ENCODE measurements at regions not wholly inside any gene's neighbourhood (a gene's known extent, or its start where the extent isn't known, plus 50 kb on each side); places are given as distances from the start of the nearest gene placed in this dataset.

GRCh38 chr5:35338157-35338453 lies 107.8 kb upstream of the PRLR start:
- Mint-ChIP-seq H3K4me3 (no peak overlapping the region), H3K27me3 (ENCODE audit: insufficient read depth) (no peaks in the 10 kb centered on the region), H3K4me1 (ENCODE audit: low read depth) (no peaks in the 10 kb centered on the region), H3K36me3 (ENCODE audit: low read depth) (no peaks in the 10 kb centered on the region), H3K27ac (no peak overlapping the region), H3K9me3 (no peaks in the 10 kb centered on the region)
- intact Hi-C loops (cut with micrococcal nuclease), result no loop called here
- DNase-seq (ENCODE audit: low spot score), result no peak

GRCh38 chr5:35337340-35338156 lies 107.3 kb upstream of the PRLR start:
- no peaks in the 10 kb centered on the region for H3K27me3 Mint-ChIP-seq (ENCODE audit: insufficient read depth)
- H3K9me3 Mint-ChIP-seq, result no peaks in the 10 kb centered on the region
- H3K4me1 Mint-ChIP-seq (ENCODE audit: low read depth), result no peaks in the 10 kb centered on the region
- H3K36me3 Mint-ChIP-seq (ENCODE audit: low read depth), result no peaks in the 10 kb centered on the region
- DNase-seq (ENCODE audit: low spot score), result no peak
- H3K4me3 Mint-ChIP-seq, result no peak overlapping the region
- intact Hi-C loops (cut with micrococcal nuclease), result no loop called here
- H3K27ac Mint-ChIP-seq, result no peak overlapping the region

DNA sequence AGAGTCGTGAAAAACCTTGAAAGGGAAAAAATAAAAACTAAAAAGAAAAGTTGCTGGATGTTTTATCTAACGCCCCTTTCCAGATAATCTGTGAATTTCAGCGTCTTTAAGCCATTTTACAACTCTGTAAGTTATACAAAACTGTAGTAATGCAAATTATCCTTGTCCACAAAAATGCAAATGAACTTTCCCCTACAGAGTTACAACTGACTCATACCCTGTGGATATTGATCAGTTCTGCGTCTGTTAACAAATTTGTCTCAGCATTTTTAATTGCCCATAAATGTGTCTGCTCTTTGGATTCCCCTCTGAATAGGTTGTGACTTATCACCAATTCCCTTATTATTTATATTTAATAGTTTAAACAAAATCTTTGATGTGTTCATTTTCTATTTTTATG lies 105.9 kb upstream of the PRLR start:
- Mint-ChIP-seq H3K27ac (no peak overlapping the region), H3K36me3 (ENCODE audit: low read depth) (no peaks in the 10 kb centered on the region), H3K4me1 (ENCODE audit: low read depth) (no peaks in the 10 kb centered on the region), H3K4me3 (no peak overlapping the region), H3K9me3 (no peaks in the 10 kb centered on the region), H3K27me3 (ENCODE audit: insufficient read depth) (no peaks in the 10 kb centered on the region)
- intact Hi-C loops (cut with micrococcal nuclease), result no loop called here
- DNase-seq (ENCODE audit: low spot score), result no peak

GRCh38 chr5:35335752-35336151 lies 105.5 kb upstream of the PRLR start:
- no peak for DNase-seq (ENCODE audit: low spot score)
- Mint-ChIP-seq H3K9me3 (no peaks in the 10 kb centered on the region), H3K4me3 (no peak overlapping the region), H3K27ac (no peak overlapping the region), H3K4me1 (ENCODE audit: low read depth) (no peaks in the 10 kb centered on the region), H3K36me3 (ENCODE audit: low read depth) (no peaks in the 10 kb centered on the region), H3K27me3 (ENCODE audit: insufficient read depth) (no peaks in the 10 kb centered on the region)
- intact Hi-C loops (cut with micrococcal nuclease), result no loop called here

GRCh38 chr5:35333366-35333765 lies 103.1 kb upstream of the PRLR start:
- H3K9me3 Mint-ChIP-seq, result no peaks in the 10 kb centered on the region
- H3K27me3 Mint-ChIP-seq (ENCODE audit: insufficient read depth), result no peaks in the 10 kb centered on the region
- H3K36me3 Mint-ChIP-seq (ENCODE audit: low read depth), result no peaks in the 10 kb centered on the region
- no peak for DNase-seq (ENCODE audit: low spot score)
- no peak overlapping the region for H3K4me3 Mint-ChIP-seq
- H3K4me1 Mint-ChIP-seq (ENCODE audit: low read depth), result no peaks in the 10 kb centered on the region
- no peak overlapping the region for H3K27ac Mint-ChIP-seq
- intact Hi-C loops (cut with micrococcal nuclease), result no loop called here

- Mint-ChIP-seq H3K9me3 (no peaks in the 10 kb centered on the region), H3K36me3 (ENCODE audit: low read depth) (no peaks in the 10 kb centered on the region), H3K27ac (no peak overlapping the region), H3K4me3 (no peak overlapping the region), H3K4me1 (ENCODE audit: low read depth) (no peaks in the 10 kb centered on the region), H3K27me3 (ENCODE audit: insufficient read depth) (no peaks in the 10 kb centered on the region)
- intact Hi-C loops (cut with micrococcal nuclease), result no loop called here
- no peak for DNase-seq (ENCODE audit: low spot score)
These were observed 102.0 kb upstream of the PRLR start for GRCh38 chr5:35331956-35332950.

GRCh38 chr5:35325836-35326235 lies 95.5 kb upstream of the PRLR start:
- no peak for DNase-seq (ENCODE audit: low spot score)
- H3K9me3 Mint-ChIP-seq, result no peaks in the 10 kb centered on the region
- H3K36me3 Mint-ChIP-seq (ENCODE audit: low read depth), result no peaks in the 10 kb centered on the region
- intact Hi-C loops (cut with micrococcal nuclease), result no loop called here
- no peak overlapping the region for H3K4me3 Mint-ChIP-seq
- H3K27ac Mint-ChIP-seq, result no peak overlapping the region
- H3K27me3 Mint-ChIP-seq (ENCODE audit: insufficient read depth), result peaks cover 2% of the 10 kb centered on the region
- H3K4me1 Mint-ChIP-seq (ENCODE audit: low read depth), result no peaks in the 10 kb centered on the region

DNA sequence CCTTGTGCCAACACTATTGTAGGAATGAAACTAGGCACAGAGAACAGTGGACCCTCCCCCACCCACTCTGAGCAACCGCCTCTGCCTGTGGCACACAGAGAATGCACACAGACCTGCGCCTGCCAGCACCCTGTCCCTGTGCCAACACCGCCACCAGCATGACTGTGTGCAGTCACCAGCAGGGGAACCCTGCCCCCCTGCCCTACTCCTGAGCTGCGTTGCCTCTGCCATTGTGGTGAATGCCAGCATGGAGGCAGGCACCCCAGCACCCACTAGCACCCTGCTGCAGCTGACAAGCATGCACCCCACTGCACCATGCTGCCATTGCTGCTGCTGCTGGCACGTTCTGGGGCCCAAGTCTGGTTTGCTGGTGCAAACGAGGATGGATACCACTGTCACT lies 94.4 kb upstream of the PRLR start:
- intact Hi-C loops (cut with micrococcal nuclease), result no loop called here
- H3K36me3 Mint-ChIP-seq (ENCODE audit: low read depth), result no peaks in the 10 kb centered on the region
- peaks cover 2% of the 10 kb centered on the region for H3K27me3 Mint-ChIP-seq (ENCODE audit: insufficient read depth)
- H3K27ac Mint-ChIP-seq, result no peak overlapping the region
- no peak overlapping the region for H3K4me3 Mint-ChIP-seq
- DNase-seq (ENCODE audit: low spot score), result no peak
- H3K9me3 Mint-ChIP-seq, result no peaks in the 10 kb centered on the region
- peaks cover 5% of the 10 kb centered on the region for H3K4me1 Mint-ChIP-seq (ENCODE audit: low read depth)

DNA sequence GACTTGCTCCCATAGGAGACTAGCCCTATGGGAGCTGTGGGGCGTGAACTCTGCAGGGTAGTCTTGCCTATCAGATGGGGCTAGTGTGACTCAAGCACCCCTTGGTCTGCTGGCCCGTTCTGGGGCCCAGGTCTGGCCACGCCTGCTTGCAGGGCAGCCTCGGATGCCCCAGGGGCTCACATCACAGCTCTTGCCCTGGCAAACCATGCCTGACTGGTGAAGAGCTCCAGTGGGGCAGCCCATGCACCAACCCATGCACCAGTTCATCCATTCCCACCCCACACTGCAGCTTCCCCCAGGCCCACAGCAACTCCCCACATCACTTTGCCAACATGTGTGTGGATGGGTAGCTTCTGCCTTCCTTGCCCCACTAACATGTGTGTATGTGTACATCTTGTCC lies 93.9 kb upstream of the PRLR start:
- H3K4me3 Mint-ChIP-seq, result no peak overlapping the region
- intact Hi-C loops (cut with micrococcal nuclease), result no loop called here
- no peaks in the 10 kb centered on the region for H3K36me3 Mint-ChIP-seq (ENCODE audit: low read depth)
- DNase-seq (ENCODE audit: low spot score), result no peak
- peaks cover 7% of the 10 kb centered on the region for H3K4me1 Mint-ChIP-seq (ENCODE audit: low read depth)
- peaks cover 2% of the 10 kb centered on the region for H3K27me3 Mint-ChIP-seq (ENCODE audit: insufficient read depth)
- H3K9me3 Mint-ChIP-seq, result no peaks in the 10 kb centered on the region
- H3K27ac Mint-ChIP-seq, result no peak overlapping the region

DNA sequence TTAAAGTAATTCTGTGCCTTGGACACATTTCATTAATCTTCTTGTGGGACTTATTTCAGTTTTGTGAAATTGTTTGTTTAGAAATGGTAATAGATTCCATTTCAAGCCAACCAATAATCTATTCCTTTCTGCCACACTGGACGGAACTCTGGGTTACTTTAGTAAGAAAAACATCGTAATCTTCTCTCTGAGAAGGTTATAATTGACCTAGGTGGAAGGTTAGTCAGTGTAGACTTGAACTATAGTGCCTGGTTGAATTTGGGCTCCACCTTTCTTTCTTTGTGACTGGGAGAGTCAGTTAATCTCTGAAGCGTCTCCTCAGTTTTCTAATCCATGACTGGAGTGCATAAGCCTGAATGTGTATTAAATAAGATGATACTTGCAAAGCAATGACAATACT lies 89.7 kb upstream of the PRLR start:
- no peak for DNase-seq (ENCODE audit: low spot score)
- Mint-ChIP-seq H3K36me3 (ENCODE audit: low read depth) (no peaks in the 10 kb centered on the region), H3K27ac (no peak overlapping the region), H3K4me1 (ENCODE audit: low read depth) (peaks cover 7% of the 10 kb centered on the region), H3K4me3 (no peak overlapping the region), H3K27me3 (ENCODE audit: insufficient read depth) (no peaks in the 10 kb centered on the region), H3K9me3 (no peaks in the 10 kb centered on the region)
- intact Hi-C loops (cut with micrococcal nuclease), result no loop called here

DNA sequence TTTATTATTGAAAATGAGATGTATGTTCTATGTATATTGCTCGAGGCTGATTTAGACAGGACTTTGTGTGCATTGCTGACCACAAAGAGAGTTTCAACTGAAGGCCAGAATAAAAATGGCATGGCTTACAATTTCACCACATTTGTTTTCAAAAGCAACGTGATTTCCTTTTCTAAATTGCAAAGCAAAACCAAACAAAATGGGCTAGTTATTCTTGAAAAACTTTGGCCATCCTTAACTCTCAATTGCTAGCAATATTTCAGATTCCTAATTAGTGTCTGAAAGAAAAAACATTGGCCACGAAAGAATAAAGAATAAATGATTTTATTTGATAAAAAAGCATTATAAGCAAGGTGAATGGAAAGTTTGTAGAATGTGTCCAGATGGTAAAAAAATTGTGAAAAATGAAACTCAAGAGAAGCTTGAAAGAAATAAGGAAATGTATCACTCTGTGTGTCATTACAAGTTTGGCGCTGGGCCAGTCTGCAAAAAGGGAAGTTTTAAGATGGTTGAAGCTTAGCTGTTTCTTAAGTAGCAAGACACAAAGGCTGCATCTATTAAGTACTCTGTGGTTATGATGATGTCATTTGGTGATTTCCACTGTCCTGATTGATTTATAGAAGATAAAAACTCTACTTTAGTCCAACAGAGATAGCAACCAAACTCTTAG lies 89.2 kb upstream of the PRLR start:
- Mint-ChIP-seq H3K27me3 (ENCODE audit: insufficient read depth) (no peaks in the 10 kb centered on the region), H3K4me3 (no peak overlapping the region), H3K36me3 (ENCODE audit: low read depth) (no peaks in the 10 kb centered on the region), H3K9me3 (no peaks in the 10 kb centered on the region), H3K27ac (no peak overlapping the region), H3K4me1 (ENCODE audit: low read depth) (peaks cover 7% of the 10 kb centered on the region)
- no peak for DNase-seq (ENCODE audit: low spot score)
- intact Hi-C loops (cut with micrococcal nuclease), result no loop called here

DNA sequence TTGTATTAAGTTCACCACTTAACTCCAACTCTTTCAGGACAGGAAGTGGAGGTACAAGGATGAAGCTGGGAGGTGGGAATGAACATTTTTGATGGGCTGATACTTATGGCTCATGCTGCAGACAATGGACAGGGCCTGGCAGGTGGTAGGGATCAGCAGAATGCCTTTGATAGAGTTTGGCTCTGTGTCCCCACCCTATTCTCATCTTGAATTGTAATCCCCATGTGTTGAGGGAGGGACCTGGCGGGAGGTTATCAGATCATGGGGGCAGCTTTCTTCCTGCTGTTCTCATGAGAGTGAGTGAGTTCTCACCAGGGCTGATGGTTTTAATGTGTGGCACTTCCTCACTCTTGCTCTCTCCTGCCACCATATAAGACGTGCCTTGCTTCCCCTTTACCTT lies 87.3 kb upstream of the PRLR start:
- no peak overlapping the region for H3K4me3 Mint-ChIP-seq
- peaks cover 7% of the 10 kb centered on the region for H3K4me1 Mint-ChIP-seq (ENCODE audit: low read depth)
- intact Hi-C loops (cut with micrococcal nuclease), result no loop called here
- H3K9me3 Mint-ChIP-seq, result no peaks in the 10 kb centered on the region
- no peak for DNase-seq (ENCODE audit: low spot score)
- H3K27me3 Mint-ChIP-seq (ENCODE audit: insufficient read depth), result no peaks in the 10 kb centered on the region
- H3K36me3 Mint-ChIP-seq (ENCODE audit: low read depth), result no peaks in the 10 kb centered on the region
- no peak overlapping the region for H3K27ac Mint-ChIP-seq
